ENCODE measurements at regions not wholly inside any gene's neighbourhood (a gene's known extent, or its start where the extent isn't known, plus 50 kb on each side); places are given as distances from the start of the nearest gene placed in this dataset.
"Not testable (repeated sequence)": the region's sequence is repeated elsewhere in the genome, so short reads cannot be mapped to it uniquely, and the experiment has no call there.

DNA sequence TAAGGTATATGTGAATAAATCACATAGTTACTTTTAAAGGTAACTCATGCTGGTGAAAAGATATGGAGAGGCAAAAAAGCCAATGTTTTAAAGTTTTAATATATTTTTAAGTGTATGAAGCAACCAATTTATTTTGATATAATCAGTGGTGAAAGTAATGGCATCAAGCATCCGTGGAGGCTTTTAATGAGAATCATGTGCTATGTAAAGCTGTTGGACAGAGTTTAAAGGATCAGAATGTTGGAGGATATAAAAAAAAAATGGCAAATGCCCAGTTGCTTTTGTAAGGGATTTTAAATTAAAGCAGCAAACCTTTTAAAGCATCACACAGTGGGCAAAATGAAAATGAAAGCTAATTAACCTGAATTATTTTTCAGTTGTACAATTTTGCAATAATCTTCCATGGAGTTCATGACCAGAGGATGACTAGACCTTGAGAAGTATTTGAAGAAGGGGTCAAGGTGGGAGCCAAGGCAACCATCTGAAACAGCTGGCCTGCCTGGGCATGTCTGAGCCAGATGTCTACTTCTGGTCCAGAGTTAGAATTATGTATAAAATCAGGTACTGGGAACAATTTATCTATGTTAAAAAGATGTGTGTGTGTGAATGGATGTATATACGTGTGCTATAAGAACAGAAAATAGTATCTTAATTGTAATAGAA is 1007.9 kb downstream of the LTN1 start:
- DNase-seq (ENCODE audit: low spot score) = not testable (repeated sequence)

DNA sequence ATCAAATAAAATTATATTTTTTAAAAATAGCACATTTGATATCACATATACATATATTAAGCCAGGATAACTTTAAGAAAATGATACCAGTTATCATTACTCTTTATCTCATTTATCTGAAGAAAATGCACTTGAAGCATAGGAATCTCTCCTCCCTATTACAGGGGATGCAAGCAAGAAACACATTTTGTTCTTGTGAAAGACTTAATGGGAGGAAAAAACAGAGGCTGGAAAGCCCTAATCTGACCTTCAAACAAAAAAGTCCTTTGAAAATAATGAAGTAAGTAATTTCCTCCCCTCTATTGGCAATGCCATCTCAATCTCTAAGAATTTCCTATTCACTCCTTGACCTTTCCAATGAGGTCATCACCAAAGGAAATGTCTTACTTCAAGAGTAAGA is 1012.6 kb upstream of the ADAMTS5 start:
- DNase-seq (ENCODE audit: low spot score) = not testable (repeated sequence)

DNA sequence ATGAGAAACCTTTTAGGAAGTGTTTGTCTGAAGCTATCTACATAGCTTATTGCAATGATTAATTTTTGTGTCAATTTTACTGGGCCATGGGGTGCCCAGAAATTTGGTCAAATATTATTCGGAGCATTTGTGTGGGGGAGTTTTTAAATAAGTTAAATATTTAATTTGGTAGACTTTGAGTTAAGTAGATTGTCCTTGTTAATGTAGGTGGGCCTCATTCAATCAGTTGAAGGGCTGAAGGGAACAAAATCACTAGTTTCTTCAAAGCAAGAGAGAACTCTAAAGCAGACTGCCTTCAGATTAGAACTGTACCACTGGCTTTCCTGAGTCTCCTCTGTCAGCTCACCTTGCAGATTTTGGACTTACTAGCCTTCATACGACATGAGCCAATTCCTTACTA is 1008.6 kb upstream of the ADAMTS5 start:
- no peak for DNase-seq (ENCODE audit: low spot score)

DNA sequence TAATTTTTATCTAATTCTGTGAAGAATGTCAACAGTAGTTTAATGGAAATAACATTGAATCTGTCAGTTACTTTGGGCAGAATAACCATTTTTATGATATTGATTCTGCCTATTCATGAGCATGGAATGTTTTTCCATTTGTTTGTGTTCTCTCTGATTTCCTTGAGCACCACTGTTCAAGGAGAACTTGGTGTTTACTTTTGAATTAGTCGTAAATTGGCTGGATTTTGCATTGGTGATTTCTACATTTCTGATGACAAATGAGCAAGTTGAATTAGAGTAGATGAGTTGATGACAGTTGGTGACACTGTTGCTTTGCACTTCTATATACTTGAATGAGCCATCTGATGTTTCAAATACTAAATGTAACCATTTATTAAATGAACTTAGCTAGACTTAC is 1007.3 kb upstream of the ADAMTS5 start:
- DNase-seq (ENCODE audit: low spot score) = not testable (repeated sequence)

DNA sequence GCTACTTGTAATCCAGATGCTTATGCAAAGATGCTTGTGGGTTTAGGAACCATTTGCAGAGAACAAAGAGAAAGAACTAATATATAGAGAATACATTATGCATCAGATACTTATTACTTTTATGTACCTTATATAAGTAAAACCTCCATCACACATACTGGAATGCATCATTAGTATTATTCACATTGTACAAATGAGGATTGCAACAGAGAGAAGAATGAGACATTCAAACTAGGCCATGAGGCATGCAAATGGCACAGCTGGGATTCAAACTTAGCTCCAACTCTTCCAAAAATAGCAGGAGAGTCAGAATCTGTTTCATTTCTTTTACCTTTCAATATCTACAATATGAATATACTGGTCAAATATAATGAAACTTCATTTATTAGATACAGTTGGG is 1001.4 kb upstream of the ADAMTS5 start:
- not testable (repeated sequence) for DNase-seq (ENCODE audit: low spot score)

DNA sequence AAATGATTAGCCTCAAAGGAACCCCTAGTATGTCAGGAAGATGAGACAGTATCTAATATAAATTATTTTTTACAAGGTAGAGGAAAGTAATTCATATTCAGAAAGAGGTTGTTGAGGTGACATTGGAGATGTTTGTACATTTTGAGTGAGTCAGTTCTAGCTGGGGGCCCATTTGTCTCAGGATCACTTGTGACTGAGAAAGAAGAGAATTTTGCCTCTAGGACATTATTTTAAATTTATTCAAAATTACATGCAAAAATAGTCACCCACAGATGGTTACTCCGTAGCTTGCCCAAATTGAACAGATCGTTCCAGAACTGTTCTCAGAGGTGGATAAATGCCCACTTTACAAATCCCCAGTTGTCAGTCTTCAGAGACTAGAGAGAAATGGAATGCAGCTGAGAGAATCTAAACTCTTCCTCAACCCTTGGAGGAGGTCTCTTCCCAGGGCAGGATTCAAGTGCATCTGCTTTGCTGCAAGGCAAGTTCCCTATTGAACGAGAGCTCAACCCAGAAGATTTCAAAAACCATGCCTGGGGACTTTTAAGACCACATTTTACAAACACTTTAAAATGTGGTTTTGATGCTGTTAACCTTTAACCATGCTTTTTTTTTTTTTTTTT is 987.8 kb upstream of the ADAMTS5 start:
- DNase-seq (ENCODE audit: low spot score) = no peak

DNA sequence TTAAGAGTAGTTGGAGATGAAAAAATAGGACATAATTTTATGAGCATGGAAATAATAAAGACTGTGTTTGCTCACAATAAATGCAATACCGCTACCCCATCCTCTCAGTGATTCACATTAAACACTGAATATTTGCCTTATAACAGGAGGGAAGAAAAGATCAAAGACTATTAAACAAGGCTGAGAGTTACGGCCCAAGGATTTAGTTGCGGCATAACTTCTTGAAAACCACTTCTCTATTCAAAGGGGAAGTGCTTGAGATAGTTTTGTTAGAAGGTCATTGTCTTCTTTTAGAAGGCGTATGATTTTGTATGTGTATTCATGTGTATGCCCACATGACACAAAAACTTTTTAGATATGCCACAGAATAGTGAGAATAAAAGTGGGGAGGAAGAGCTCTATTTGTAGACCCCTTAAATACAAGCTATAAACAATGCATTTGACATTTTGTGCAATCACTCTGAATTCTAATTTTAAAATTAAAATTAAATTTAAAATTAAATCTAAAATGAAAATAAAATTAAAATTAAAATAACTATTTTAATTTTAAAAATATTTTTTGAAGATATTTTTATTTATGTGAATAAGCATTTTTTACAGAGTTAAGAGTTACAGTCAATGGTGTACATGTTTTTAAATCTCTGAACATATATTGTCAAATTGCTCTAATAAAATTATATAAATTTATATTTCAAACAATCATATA is 986.6 kb upstream of the ADAMTS5 start:
- no peak for DNase-seq (ENCODE audit: low spot score)

DNA sequence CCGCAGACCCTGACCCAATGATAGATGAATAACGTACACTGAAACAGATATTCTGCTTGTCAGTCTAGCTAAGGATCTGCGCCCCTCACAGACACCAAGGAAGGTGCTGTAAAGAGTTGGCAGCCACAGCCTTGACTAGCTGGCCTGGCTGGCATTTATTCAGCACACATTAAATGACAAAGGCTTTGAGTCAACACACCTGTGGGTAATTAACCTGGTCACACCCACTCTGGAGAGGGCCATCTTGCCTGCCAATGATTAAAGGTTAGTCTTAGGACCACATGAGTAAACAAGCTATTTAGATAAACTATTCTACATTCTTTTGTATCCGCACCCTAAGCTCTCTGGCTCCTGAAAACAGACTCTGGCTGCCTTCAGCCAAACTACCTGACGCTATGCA is 982.2 kb upstream of the ADAMTS5 start:
- DNase-seq (ENCODE audit: low spot score) = not testable (repeated sequence)

DNA sequence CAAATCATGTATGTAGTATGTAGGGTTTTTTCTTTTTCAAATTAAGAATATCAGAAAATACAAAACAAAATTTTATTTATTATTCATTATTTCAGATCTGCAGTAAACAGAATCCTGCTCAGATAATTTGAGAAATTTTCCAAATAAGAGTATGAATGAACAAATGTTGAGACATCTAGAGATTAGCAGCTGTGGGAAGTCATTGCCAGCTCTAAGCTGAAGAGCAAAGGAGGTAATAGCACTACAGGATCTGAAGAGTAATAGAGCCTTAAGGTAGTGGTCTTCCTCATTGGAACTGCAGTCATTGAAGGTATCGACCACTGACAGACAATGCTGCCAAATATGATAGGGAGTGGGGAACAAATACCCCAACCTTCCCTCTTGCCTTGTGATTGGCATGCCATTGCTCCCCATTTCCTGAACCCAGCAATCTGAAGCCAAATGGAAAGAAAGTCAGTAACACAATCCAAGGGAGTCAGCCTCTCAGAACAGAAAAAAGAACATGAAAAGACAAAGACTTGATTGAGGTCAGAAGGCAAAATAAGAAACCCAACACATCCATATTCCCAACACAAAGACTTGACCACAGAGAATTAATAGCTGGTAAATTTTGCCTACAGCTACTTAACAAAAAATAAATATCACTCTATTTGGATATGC is 963.4 kb upstream of the ADAMTS5 start:
- DNase-seq (ENCODE audit: low spot score) = not testable (repeated sequence)

DNA sequence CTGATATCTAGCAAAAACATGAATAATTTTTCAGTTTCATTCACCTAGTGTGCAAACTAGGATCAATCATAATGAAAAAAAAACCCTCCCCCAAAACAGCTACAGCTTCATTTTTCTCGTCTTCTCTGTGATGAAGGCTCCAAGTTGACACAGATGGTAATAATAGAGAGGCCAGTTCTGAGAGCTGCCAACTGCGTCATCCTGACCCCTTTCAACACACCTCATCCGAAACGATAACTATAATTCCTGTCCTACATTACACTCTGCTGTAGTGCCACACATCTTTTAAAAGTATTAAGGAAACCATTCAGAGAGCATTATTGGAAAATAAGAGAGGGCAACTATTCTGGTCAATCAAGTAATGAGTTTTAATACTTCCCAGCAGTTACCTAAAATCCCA is 962.3 kb upstream of the ADAMTS5 start:
- DNase-seq (ENCODE audit: low spot score) = not testable (repeated sequence)

DNA sequence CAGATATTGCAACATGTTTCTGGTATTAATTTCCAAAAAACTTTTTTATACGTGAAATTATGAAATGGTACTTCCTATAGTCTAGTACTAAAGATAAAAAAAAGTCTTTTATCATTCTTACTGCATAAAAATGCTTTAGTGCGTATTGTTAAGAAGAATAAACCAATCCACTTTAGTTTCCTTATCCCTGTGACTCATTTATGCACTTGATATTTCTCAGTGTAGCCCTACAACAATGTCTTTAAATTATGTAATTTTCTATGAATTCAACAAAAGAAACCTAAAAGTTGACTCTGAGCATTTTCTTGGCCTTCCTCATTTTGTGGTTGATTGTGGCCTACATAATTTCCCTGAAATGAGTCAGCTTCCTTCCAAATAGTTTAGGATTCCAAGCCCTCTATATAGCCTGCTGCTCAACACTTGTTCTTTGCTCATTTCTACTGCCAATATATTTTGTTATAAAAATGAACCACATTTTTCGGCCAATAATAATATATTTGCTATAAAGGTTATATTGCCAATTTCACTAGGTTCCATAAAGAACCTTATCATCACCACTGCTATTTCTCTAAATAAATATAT is 961.7 kb upstream of the ADAMTS5 start:
- not testable (repeated sequence) for DNase-seq (ENCODE audit: low spot score)

DNA sequence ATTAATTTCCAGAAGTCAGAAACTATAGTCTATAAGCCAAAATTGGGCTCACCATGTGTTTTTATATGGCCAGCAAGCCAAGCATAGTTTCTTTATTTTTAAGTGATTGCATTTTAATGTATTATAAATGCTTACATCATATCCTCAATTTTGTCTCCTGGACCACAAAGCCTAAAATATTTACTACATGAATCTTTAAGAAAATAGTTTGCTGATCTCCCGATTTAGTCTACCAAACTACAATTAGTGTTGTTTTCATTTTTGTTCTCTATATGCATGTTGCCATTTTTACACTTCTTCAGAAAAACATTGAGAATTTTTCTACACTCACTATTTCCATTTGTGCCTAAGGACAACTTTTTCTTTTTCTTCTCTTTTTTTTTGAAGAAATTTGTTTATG is 954.5 kb upstream of the ADAMTS5 start:
- not testable (repeated sequence) for DNase-seq (ENCODE audit: low spot score)

DNA sequence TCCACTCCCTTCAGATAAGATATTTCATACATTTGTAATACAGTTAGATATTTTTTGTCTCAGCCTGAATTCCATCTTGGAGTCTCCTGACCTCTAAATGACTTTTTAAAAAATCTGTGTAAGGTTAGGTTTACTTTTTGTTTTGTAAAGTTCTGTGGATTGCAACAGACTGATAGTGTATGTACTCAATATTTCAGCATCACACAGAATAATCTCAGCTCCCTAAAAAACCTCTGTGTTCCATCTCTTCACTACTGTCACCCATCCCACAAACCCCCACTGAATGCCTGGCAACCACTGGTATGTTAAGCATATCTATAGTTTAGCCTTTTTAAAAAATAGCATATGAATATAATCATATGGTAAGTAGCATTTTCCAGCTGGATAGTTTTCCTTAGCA is 951.1 kb upstream of the ADAMTS5 start:
- DNase-seq (ENCODE audit: low spot score) = not testable (repeated sequence)

DNA sequence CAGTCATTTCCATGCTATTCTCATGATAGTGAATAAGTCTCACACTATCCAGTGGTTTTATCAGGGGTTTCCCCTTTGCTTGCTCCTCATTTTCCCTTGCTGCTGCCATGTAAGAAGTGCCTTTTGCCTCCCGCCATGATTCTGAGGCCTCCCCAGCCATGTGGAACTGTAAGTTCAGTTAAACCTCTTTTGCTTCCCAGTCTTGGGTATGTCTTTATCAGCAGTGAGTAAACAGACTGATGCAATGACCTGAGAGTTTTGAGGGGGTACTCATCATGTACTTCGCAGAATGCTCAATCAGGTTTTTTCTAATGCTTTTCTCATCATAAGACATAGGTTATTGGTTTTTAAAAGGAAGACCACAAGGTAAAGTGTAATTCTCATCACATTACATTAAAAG is 949.4 kb upstream of the ADAMTS5 start:
- DNase-seq (ENCODE audit: low spot score) = not testable (repeated sequence)

DNA sequence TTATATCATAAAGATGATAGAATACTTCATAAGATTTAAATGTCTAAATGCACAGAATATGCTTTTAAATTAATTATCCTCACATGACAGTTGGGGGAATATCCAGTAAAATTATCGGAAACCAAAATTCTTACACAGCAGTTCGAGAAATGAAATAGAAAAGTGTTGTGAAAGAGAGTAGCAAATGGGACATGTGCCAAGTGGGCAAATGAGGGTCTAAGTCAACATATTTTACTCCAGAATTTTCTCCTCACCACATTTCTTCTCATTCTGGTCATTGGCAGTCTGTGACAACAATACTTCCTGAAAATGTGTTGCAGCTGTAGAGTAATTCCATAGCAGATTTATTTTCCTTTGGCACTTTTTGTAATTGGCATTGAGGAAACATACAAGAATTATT is 945.2 kb upstream of the ADAMTS5 start:
- not testable (repeated sequence) for DNase-seq (ENCODE audit: low spot score)

DNA sequence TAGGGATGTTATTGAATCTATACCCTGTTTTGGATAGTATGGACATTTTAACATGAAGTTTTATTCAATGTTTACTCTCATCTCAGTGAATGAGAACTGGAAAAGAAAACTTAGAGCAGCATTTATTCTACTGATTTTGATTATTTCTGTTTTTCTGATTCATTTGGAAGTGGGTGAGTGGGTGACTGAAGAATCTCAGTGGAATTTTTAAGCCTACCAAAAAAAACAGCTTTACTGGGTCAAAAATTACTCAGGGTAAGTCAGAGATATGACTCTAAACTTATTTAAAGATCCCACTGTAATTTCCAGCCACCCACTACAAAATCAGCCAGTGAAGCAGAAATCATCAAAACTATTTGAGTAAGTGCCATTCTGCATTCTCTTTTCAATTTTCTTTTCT is 942.6 kb upstream of the ADAMTS5 start:
- DNase-seq (ENCODE audit: low spot score) = not testable (repeated sequence)

DNA sequence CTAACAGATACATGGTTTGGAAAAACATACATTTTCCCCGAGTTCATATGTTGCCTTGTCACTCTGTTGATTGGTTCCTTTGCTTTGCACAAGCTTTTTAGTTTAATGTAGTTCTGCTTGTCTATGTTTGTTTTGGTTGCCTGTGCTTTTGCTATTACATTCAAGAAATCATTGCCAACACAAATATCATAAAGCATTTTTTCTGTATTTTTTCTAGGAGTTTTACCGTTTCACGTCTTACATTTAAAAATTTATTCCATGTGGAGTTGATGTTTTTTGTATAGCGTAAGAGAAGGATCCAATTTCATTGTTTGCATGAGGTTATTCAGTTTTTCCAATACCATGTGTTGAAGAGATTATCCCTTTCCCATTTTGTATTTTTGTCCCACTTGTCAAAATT is 941.9 kb upstream of the ADAMTS5 start:
- DNase-seq (ENCODE audit: low spot score) = not testable (repeated sequence)

DNA sequence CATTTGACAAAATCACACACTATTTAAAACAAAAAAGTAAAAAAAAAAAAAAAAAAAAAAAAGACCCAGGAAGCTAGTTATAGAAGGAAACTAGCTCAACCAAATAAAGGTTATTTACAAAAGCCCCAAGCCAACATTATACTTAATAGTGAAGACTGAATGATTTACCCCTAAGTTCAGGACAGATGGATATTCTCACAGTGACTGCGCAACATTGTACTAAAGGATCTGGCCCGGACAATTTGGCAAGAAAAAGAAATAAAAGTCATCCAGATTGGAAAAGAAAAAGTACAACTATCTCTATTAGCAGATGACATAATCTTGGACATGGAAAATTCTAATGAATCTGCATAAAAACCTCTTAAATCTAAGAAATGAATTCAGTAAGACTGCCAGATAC is 936.0 kb upstream of the ADAMTS5 start:
- DNase-seq (ENCODE audit: low spot score) = not testable (repeated sequence)

DNA sequence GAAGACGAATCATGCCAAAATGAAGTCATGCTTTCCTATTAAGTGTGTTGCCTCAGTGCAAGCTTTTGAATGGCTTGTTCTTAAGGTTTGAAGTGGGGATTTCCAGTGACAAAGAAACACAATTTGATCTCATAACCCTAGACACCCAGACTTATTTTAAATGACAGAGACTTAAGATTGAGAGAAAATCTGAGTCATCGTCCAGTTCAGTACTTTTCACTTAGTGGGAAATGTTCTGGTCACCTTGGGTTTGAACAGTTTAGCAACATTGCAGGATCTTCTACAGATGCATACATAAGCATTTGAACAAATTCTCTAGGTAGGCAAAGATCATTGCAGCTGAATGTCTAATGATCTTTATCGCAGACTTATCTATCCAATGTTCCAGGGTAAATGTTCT is 926.7 kb upstream of the ADAMTS5 start:
- DNase-seq (ENCODE audit: low spot score) = not testable (repeated sequence)

DNA sequence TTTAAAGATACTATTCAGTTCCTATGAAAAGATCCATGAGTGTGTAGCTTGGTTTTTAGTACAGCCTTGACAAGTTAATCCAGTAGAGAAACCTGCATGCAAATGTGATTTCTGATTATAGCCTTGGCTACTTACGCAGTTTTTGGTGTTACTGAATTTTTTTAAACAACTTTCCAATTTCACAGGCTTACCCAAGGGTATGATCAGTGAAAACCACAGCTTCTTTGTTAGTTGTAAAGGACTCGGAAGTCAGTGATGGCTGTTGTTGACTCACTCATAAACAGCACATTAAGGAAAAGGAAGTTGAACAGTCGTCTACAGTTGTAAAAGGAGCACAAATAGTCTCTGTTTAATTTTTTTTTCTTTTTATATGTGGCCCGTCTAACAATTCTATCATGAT is 924.6 kb upstream of the ADAMTS5 start:
- not testable (repeated sequence) for DNase-seq (ENCODE audit: low spot score)

DNA sequence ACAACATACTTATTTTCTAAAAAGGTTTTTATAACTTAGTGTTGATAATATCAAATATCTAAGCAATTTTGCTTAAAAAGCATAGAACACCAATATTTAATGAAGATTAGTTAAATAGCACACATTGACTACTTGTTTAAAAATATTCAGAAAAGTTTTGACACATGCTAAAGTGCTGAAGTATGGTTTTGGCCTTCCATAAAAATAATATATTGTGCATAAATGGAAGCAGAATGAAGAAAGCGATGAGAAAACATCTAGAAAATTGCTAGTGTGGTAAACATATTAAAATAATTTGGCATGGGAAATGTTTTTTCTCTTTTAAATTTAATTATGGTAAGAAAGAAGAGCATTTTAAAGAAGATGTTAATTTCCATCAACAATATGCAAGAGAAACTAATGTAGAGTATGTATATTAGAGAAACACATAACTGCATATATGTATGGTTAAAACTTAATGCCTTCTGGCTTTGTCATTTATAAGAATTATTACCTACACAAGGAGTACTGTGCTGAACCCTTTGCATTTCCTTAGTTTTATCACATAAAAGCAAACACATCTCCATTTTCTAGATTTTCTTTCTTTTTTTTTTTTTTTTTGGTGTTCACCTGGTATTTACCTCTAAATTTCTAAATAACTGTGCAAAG is 921.0 kb upstream of the ADAMTS5 start:
- DNase-seq (ENCODE audit: low spot score) = not testable (repeated sequence)

DNA sequence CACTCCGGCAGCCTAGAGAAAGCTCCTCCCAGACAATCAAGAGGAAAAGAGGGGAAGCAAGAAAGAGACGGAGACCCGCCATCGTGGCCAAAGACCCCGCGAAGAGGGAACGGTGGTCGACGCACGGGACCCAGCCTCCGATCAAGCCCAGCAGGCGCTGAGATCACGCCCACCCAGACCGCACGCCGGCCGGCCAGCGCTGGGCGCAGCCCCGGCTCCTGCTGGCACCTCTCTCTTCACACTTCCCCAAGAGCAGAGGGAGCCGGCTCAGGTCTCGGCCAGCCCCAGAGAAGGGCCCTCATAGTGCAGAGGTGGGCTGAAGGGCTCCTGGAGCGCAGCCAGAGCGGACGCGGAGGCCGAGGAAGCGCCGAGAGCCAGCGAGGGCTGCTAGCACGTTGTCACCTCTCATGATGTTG is 918.4 kb upstream of the ADAMTS5 start:
- no peak for DNase-seq (ENCODE audit: low spot score)
